Ascending aorta (tissue), 2 donors: ENCODE measurements at regions not wholly inside any gene's neighbourhood (a gene's known extent, or its start where the extent isn't known, plus 50 kb on each side); places are given as distances from the start of the nearest gene placed in this dataset.

Experiments
- DNase-seq, 2 donors: peaks; one replicate each; pipeline ENCODE4 v3.0.0-alpha.2; 2019; ENCODE audit warnings: low spot score in 2 of 2
- H3K27ac ChIP-seq, 2 donors: fragments of 200-600 bp; sonication (generic); one replicate each; pipeline ENCODE4 v1.5.1; 2016 to 2017; ENCODE audit warnings: mild to moderate bottlenecking in 1 of 2
- H3K27me3 ChIP-seq: fragments of 200-600 bp; sonication (generic); one replicate; pipeline ENCODE4 v1.5.1; 2017
- H3K36me3 ChIP-seq, 2 donors: fragments of 200-600 bp; sonication (generic); one replicate each; pipeline ENCODE4 v1.5.1; 2016
- H3K4me1 ChIP-seq, 2 donors: fragments of 200-600 bp; sonication (generic); one replicate each; pipeline ENCODE4 v1.5.1; 2016 to 2017; ENCODE audit warnings: mild to moderate bottlenecking in 1 of 2
- H3K4me3 ChIP-seq, 2 donors: fragments of 200-600 bp; sonication (generic); one replicate each; pipeline ENCODE4 v1.5.1; 2016 to 2017; ENCODE audit warnings: mild to moderate bottlenecking in 1 of 2
- H3K9me3 ChIP-seq, 2 donors: fragments of 200-600 bp; sonication (generic); one replicate each; pipeline ENCODE4 v1.5.1; 2016
- CTCF ChIP-seq, 3 experiments: fragments of 200-600 bp in 2 of 3; fragments of 450-650 bp in 1 of 3; sonication (generic) in 2 of 3; IDR thresholded peaks; one replicate each; pipeline ENCODE4 v1.5.1; 2016 to 2019; ENCODE audit warnings: antibody characterized with exemption in 3 of 3, mild to moderate bottlenecking in 1 of 3, moderate library complexity in 1 of 3
- intact Hi-C: fragments of 100-400 bp; cut with DNase I; formaldehyde crosslinking; loops from one replicate; pipeline ENCODE4 v1.15.1; 2023

- H3K27me3 ChIP-seq: no peaks in the 10 kb centered on the region
- H3K4me3 ChIP-seq: no peak overlapping the region
- DNase-seq: no peak
- no peaks in the 10 kb centered on the region for H3K36me3 ChIP-seq
- no peaks in the 10 kb centered on the region for H3K9me3 ChIP-seq
- no peaks in the 10 kb centered on the region for H3K4me1 ChIP-seq
- TF ChIP-seq CTCF (IDR thresholded peaks at IDR 0.05): no peak
- intact Hi-C loops: no loop called here
- H3K27ac ChIP-seq: no peak overlapping the region
Observed at GRCh38 chr9:38133595-38133994, 64.6 kb upstream of the SHB start.

- Histone ChIP-seq H3K4me3 (no peak overlapping the region), H3K36me3 (no peaks in the 10 kb centered on the region), H3K27me3 (no peaks in the 10 kb centered on the region), H3K4me1 (no peaks in the 10 kb centered on the region), H3K27ac (no peak overlapping the region), H3K9me3 (no peaks in the 10 kb centered on the region)
- no peak for TF ChIP-seq CTCF (IDR thresholded peaks at IDR 0.05)
- intact Hi-C loops: no loop called here
- DNase-seq: no peak
Observed at GRCh38 chr9:38132956-38133355, 63.9 kb upstream of the SHB start.

GRCh38 chr9:38131729-38132128 lies 62.7 kb upstream of the SHB start:
- no peak for TF ChIP-seq CTCF (IDR thresholded peaks at IDR 0.05)

GRCh38 chr9:38130724-38131123 lies 61.7 kb upstream of the SHB start:
- TF ChIP-seq CTCF (IDR thresholded peaks at IDR 0.05): no peak
- no peaks in the 10 kb centered on the region for H3K9me3 ChIP-seq
- DNase-seq: no peak
- intact Hi-C loops: no loop called here
- H3K4me1 ChIP-seq: no peaks in the 10 kb centered on the region
- no peaks in the 10 kb centered on the region for H3K27me3 ChIP-seq
- H3K36me3 ChIP-seq: no peaks in the 10 kb centered on the region
- no peak overlapping the region for H3K4me3 ChIP-seq
- H3K27ac ChIP-seq: no peak overlapping the region

More at GRCh38 chr9:38131729-38132128, 62.7 kb upstream of the SHB start:
- DNase-seq: no peak
- no peaks in the 10 kb centered on the region for H3K9me3 ChIP-seq
- no peak overlapping the region for H3K4me3 ChIP-seq
- H3K27me3 ChIP-seq: no peaks in the 10 kb centered on the region
- intact Hi-C loops: no loop called here
- no peak overlapping the region for H3K27ac ChIP-seq
- no peaks in the 10 kb centered on the region for H3K36me3 ChIP-seq
- H3K4me1 ChIP-seq: no peaks in the 10 kb centered on the region

GRCh38 chr9:38129366-38129765 lies 60.3 kb upstream of the SHB start:
- no peaks in the 10 kb centered on the region for H3K9me3 ChIP-seq
- intact Hi-C loops: no loop called here
- no peak overlapping the region for H3K4me3 ChIP-seq
- H3K4me1 ChIP-seq: no peaks in the 10 kb centered on the region
- no peaks in the 10 kb centered on the region for H3K36me3 ChIP-seq
- no peaks in the 10 kb centered on the region for H3K27me3 ChIP-seq
- no peak overlapping the region for H3K27ac ChIP-seq
- no peak for DNase-seq
- TF ChIP-seq CTCF (IDR thresholded peaks at IDR 0.05): no peak

- H3K4me3 ChIP-seq: no peak overlapping the region
- no peaks in the 10 kb centered on the region for H3K9me3 ChIP-seq
- H3K27me3 ChIP-seq: no peaks in the 10 kb centered on the region
- intact Hi-C loops: no loop called here
- DNase-seq: no peak
- no peaks in the 10 kb centered on the region for H3K36me3 ChIP-seq
- no peak overlapping the region for H3K27ac ChIP-seq
- TF ChIP-seq CTCF (IDR thresholded peaks at IDR 0.05): no peak
- H3K4me1 ChIP-seq: no peaks in the 10 kb centered on the region
Observed at GRCh38 chr9:38128752-38129270, 59.8 kb upstream of the SHB start.
